GM12891 (cell line): ENCODE measurements at regions not wholly inside any gene's neighbourhood (a gene's known extent, or its start where the extent isn't known, plus 50 kb on each side); places are given as distances from the start of the nearest gene placed in this dataset.

Source experiments
- PAX5 ChIP-seq: IDR thresholded peaks from 2 replicates; pipeline ENCODE4 v1.6.1; 2011; ENCODE audit warnings: low read length, moderate library complexity, mild to moderate bottlenecking; ENCODE audit not compliant: insufficient read depth, severe bottlenecking
- POLR2A ChIP-seq: IDR thresholded peaks from 2 replicates; pipeline ENCODE4 v1.6.1; 2011; ENCODE audit warnings: low read depth, low read length, control low read depth
- POLR2AphosphoS5 ChIP-seq: IDR thresholded peaks from 2 replicates; pipeline ENCODE4 v1.6.1; 2011; ENCODE audit warnings: low read depth, low read length, control low read depth
- TAF1 ChIP-seq: IDR thresholded peaks from 2 replicates; pipeline ENCODE4 v1.6.1; 2011; ENCODE audit warnings: low read depth, low read length, control low read depth

GRCh38 chr4:161005746-161006145 is 1158.1 kb downstream of the FSTL5 start:
- no peak for TF ChIP-seq POLR2AphosphoS5
- TF ChIP-seq POLR2A, result no peak
- TF ChIP-seq PAX5, result no peak
- TF ChIP-seq TAF1, result no peak
